ENCODE measurements at regions not wholly inside any gene's neighbourhood (a gene's known extent, or its start where the extent isn't known, plus 50 kb on each side); places are given as distances from the start of the nearest gene placed in this dataset.

GRCh38 chr5:142492781-142493281 lies 168.0 kb upstream of the SPRY4 start:
- Mint-ChIP-seq H3K27me3 (no peaks in the 10 kb centered on the region), H3K36me3 (ENCODE audit: insufficient read depth) (no peaks in the 10 kb centered on the region), H3K27ac (no peak overlapping the region), H3K4me1 (ENCODE audit: low read depth) (peaks cover 5% of the 10 kb centered on the region), H3K4me3 (ENCODE audit: low read depth) (no peak overlapping the region), H3K9me3 (ENCODE audit: low read depth) (no peaks in the 10 kb centered on the region)
- no peak for DNase-seq (ENCODE audit: low spot score, unreplicated experiment)
- no peak for TF ChIP-seq CTCF (IDR thresholded peaks at IDR 0.05; ENCODE audit: unreplicated experiment)

- Mint-ChIP-seq H3K36me3 (ENCODE audit: insufficient read depth) (no peaks in the 10 kb centered on the region), H3K4me3 (ENCODE audit: low read depth) (no peak overlapping the region), H3K9me3 (ENCODE audit: low read depth) (no peaks in the 10 kb centered on the region), H3K27me3 (no peaks in the 10 kb centered on the region), H3K27ac (no peak overlapping the region), H3K4me1 (ENCODE audit: low read depth) (peaks cover 5% of the 10 kb centered on the region)
- no peak for TF ChIP-seq CTCF (IDR thresholded peaks at IDR 0.05; ENCODE audit: unreplicated experiment)
- no peak for DNase-seq (ENCODE audit: low spot score, unreplicated experiment)
Observed at GRCh38 chr5:142491679-142492078, 166.9 kb upstream of the SPRY4 start.

- no peak overlapping the region for H3K4me3 Mint-ChIP-seq (ENCODE audit: low read depth)
- no peaks in the 10 kb centered on the region for H3K27me3 Mint-ChIP-seq
- no peaks in the 10 kb centered on the region for H3K9me3 Mint-ChIP-seq (ENCODE audit: low read depth)
- TF ChIP-seq CTCF (IDR thresholded peaks at IDR 0.05; ENCODE audit: unreplicated experiment), result no peak
- no peaks in the 10 kb centered on the region for H3K36me3 Mint-ChIP-seq (ENCODE audit: insufficient read depth)
- H3K27ac Mint-ChIP-seq, result peak overlapping the region; percentile 93
- H3K4me1 Mint-ChIP-seq (ENCODE audit: low read depth), result peaks cover 7% of the 10 kb centered on the region
- DNase-seq (ENCODE audit: low spot score, unreplicated experiment), result no peak
Observed at GRCh38 chr5:142491270-142491669, 166.4 kb upstream of the SPRY4 start.

DNA sequence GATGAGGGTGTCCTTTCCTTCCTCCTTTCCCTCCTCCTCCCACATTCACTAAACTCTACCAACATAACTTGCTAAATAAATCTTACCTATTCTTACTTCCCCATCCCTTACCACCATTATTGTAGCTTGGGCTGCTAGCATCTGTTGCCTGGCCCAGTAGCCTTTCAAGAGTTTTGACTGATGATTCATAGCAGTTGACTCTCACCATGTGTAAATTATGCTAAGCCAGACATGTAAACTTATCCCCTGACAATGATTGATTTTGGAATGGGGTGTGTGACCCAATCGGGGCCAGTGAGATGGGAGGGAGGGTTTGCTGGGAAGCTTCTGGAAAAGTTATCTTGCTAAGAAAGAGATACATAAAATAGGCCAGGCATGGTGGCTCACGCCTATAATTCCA lies 161.8 kb upstream of the SPRY4 start:
- Mint-ChIP-seq H3K27ac (no peak overlapping the region), H3K4me1 (ENCODE audit: low read depth) (peaks cover 6% of the 10 kb centered on the region), H3K9me3 (ENCODE audit: low read depth) (peaks cover 5% of the 10 kb centered on the region), H3K4me3 (ENCODE audit: low read depth) (no peak overlapping the region), H3K36me3 (ENCODE audit: insufficient read depth) (no peaks in the 10 kb centered on the region), H3K27me3 (peaks cover 5% of the 10 kb centered on the region)
- DNase-seq (ENCODE audit: low spot score, unreplicated experiment), result no peak
- no peak for TF ChIP-seq CTCF (IDR thresholded peaks at IDR 0.05; ENCODE audit: unreplicated experiment)

DNA sequence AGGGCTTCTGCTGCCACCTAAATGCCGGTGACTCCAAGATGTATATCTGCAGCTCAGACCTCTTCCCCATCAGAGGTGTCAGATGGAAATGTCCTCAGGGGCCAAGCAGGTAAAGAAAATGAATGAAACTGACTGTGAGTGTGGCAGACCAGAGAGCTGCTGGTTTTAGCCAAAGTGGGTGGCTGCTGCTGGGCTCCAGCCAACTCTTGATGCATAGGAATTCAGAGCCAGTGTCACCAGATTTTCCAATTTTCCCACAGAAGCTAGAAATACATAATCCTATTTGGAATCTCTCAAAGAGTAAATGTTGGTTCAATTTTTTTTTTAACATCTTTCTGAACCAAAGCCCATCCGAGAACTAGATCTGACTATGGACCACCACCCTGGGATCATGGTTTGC lies 161.2 kb upstream of the SPRY4 start:
- Mint-ChIP-seq H3K36me3 (ENCODE audit: insufficient read depth) (no peaks in the 10 kb centered on the region), H3K27ac (no peak overlapping the region), H3K27me3 (peaks cover 5% of the 10 kb centered on the region), H3K9me3 (ENCODE audit: low read depth) (peaks cover 5% of the 10 kb centered on the region), H3K4me1 (ENCODE audit: low read depth) (peaks cover 2% of the 10 kb centered on the region), H3K4me3 (ENCODE audit: low read depth) (no peak overlapping the region)
- no peak for TF ChIP-seq CTCF (IDR thresholded peaks at IDR 0.05; ENCODE audit: unreplicated experiment)
- DNase-seq (ENCODE audit: low spot score, unreplicated experiment), result no peak

Measured in progenitor cell of endocrine pancreas (in vitro differentiated cells).